H1 (cell line): ENCODE measurements at regions not wholly inside any gene's neighbourhood (a gene's known extent, or its start where the extent isn't known, plus 50 kb on each side); places are given as distances from the start of the nearest gene placed in this dataset.
"Not testable (repeated sequence)": the region's sequence is repeated elsewhere in the genome, so short reads cannot be mapped to it uniquely, and the experiment has no call there.

Experiments
- CEBPB ChIP-seq: IDR thresholded peaks from 2 replicates; pipeline ENCODE4 v1.6.1; 2012; ENCODE audit warnings: low read depth, low read length
- CHD2 ChIP-seq: IDR thresholded peaks from 2 replicates; pipeline ENCODE4 v1.6.1; 2012; ENCODE audit warnings: low read length, improper control_type of control experiment
- EP300 ChIP-seq, 2 experiments: IDR thresholded peaks; 1 replicate in 1 of 2; 2 replicates in 1 of 2; pipeline ENCODE4 v1.6.1; 2011 to 2012; ENCODE audit warnings: low read depth in 2 of 2, low read length in 2 of 2, mild to moderate bottlenecking in 2 of 2, borderline replicate concordance in 1 of 2, inconsistent platforms in 1 of 2, moderate library complexity in 1 of 2
- SIN3A ChIP-seq, 2 experiments: IDR thresholded peaks in 1 of 2; conservative IDR thresholded peaks in 1 of 2; 2 replicates each; pipeline ENCODE4 v1.6.1; 2011 to 2012; ENCODE audit warnings: low read length in 2 of 2, improper control_type of control experiment in 1 of 2, low read depth in 1 of 2, mild to moderate bottlenecking in 1 of 2
- TF ChIP-seq, protein P1 (sequence below), 3 experiments: IDR thresholded peaks; 1 replicate in 2 of 3; 2 replicates in 1 of 3; pipeline versions ENCODE4 v1.5.1 to v1.6.1; 2011; ENCODE audit warnings: low read length in 3 of 3, mild to moderate bottlenecking in 3 of 3, inconsistent platforms in 2 of 3, low read depth in 1 of 3, moderate library complexity in 1 of 3; ENCODE audit not compliant: insufficient read depth in 1 of 3; ENCODE audit errors: control extremely low read depth in 1 of 3

DNA sequence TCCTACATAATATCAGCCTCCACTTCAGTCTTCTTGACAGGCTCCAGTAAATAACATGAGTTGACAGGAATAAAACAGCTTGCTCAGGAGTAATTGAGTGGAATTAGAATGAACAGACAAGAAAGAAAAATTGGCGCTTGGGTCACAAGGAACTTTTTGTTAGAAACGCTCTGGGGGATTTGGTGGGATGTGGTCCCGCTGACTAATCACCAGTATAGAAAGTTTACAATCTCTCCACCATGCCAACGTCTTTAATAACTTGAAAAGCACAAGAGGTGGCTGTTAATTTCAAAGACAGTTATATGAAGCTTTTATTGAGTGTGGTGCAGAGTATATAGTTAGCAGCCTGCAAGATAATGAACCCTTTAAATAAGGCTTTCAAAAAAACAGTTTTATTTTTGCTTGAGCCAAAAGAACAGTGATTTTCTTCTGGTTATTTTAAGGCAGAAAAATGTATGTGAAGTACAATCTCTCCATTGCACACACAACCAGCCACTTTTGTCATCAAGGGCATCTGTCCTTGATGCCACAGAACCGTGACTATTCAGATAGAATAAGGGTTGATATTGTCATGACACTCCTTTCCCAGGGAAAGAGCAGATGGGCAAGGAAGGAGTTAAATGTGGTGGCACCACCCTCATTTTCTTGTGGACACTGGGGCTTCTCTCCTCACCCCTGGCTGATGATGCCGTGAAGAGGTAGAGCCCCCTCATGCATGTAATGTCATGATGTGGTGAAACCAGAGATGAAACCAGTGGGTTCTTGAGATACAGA is 102.9 kb upstream of the CDC42EP3 start:
- not testable (repeated sequence) for TF ChIP-seq CHD2; EP300 (IDR thresholded peaks at IDR 0.05; ENCODE audit: borderline replicate concordance in 1 of 2, low read depth in 2 of 2, low read length in 2 of 2); CEBPB; SIN3A (conservative IDR thresholded peaks at IDR 0.05 in 1 of 2, IDR thresholded peaks at IDR 0.05 in 1 of 2; ENCODE audit: low read depth in 1 of 2, low read length in 2 of 2)
- TF ChIP-seq, protein P1, sequence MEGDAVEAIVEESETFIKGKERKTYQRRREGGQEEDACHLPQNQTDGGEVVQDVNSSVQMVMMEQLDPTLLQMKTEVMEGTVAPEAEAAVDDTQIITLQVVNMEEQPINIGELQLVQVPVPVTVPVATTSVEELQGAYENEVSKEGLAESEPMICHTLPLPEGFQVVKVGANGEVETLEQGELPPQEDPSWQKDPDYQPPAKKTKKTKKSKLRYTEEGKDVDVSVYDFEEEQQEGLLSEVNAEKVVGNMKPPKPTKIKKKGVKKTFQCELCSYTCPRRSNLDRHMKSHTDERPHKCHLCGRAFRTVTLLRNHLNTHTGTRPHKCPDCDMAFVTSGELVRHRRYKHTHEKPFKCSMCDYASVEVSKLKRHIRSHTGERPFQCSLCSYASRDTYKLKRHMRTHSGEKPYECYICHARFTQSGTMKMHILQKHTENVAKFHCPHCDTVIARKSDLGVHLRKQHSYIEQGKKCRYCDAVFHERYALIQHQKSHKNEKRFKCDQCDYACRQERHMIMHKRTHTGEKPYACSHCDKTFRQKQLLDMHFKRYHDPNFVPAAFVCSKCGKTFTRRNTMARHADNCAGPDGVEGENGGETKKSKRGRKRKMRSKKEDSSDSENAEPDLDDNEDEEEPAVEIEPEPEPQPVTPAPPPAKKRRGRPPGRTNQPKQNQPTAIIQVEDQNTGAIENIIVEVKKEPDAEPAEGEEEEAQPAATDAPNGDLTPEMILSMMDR (IDR thresholded peaks at IDR 0.05; ENCODE audit: control extremely low read depth in 1 of 3, insufficient read depth in 1 of 3, low read depth in 1 of 3, low read length in 3 of 3): not testable (repeated sequence)
